BLaER1 (cell line): ENCODE measurements at regions not wholly inside any gene's neighbourhood (a gene's known extent, or its start where the extent isn't known, plus 50 kb on each side); places are given as distances from the start of the nearest gene placed in this dataset.
"Not testable (repeated sequence)": the region's sequence is repeated elsewhere in the genome, so short reads cannot be mapped to it uniquely, and the experiment has no call there.

ENCODE experiments used
- H3K27ac ChIP-seq: shearing (Covaris generic); formaldehyde crosslinking; 2 replicates; pipeline ENCODE4 v1.8.1; 2022
- H3K27me3 ChIP-seq: shearing (Covaris generic); formaldehyde crosslinking; 2 replicates; pipeline ENCODE4 v1.8.1; 2022
- H3K36me3 ChIP-seq: shearing (Covaris generic); formaldehyde crosslinking; 2 replicates; pipeline ENCODE4 v1.8.1; 2022
- H3K4me1 ChIP-seq: shearing (Covaris generic); formaldehyde crosslinking; 2 replicates; pipeline ENCODE4 v1.8.1; 2022
- H3K4me2 ChIP-seq: shearing (Covaris generic); formaldehyde crosslinking; 2 replicates; pipeline ENCODE4 v1.8.1; 2022
- H3K4me3 ChIP-seq: shearing (Covaris generic); formaldehyde crosslinking; 2 replicates; pipeline ENCODE4 v1.8.1; 2022
- H3K9ac ChIP-seq: shearing (Covaris generic); formaldehyde crosslinking; 2 replicates; pipeline ENCODE4 v1.8.1; 2022
- H3K9me3 ChIP-seq: shearing (Covaris generic); formaldehyde crosslinking; 2 replicates; pipeline ENCODE4 v1.8.1; 2022
- H4K20me1 ChIP-seq: shearing (Covaris generic); formaldehyde crosslinking; 2 replicates; pipeline ENCODE4 v1.8.1; 2022
- Cebpa-rat ChIP-seq: shearing (Covaris generic); IDR thresholded peaks from 2 replicates; pipeline ENCODE4 v1.8.1; 2022

GRCh38 chr4:49211396-49212194, 225.5 kb downstream of the CWH43 start:
- H3K36me3 ChIP-seq, H3K4me3 ChIP-seq, H3K27me3 ChIP-seq, H3K9ac ChIP-seq, H4K20me1 ChIP-seq, H3K27ac ChIP-seq, H3K9me3 ChIP-seq, H3K4me1 ChIP-seq, H3K4me2 ChIP-seq: not testable (repeated sequence)

GRCh38 chr4:49213250-49213649, 227.2 kb downstream of the CWH43 start:
- H3K36me3 ChIP-seq, H3K4me2 ChIP-seq, H3K27me3 ChIP-seq, H3K4me1 ChIP-seq, H4K20me1 ChIP-seq, H3K9me3 ChIP-seq, H3K4me3 ChIP-seq, H3K27ac ChIP-seq, H3K9ac ChIP-seq: not testable (repeated sequence)

- not testable (repeated sequence) for H3K9me3 ChIP-seq, H3K4me3 ChIP-seq, H3K9ac ChIP-seq, H3K27ac ChIP-seq, H3K4me1 ChIP-seq, H4K20me1 ChIP-seq, H3K36me3 ChIP-seq, H3K4me2 ChIP-seq, H3K27me3 ChIP-seq
These were observed 227.7 kb downstream of the CWH43 start for GRCh38 chr4:49213750-49214149.

- not testable (repeated sequence) for H3K9me3 ChIP-seq, H3K4me1 ChIP-seq, H3K9ac ChIP-seq, H3K36me3 ChIP-seq, H3K27ac ChIP-seq, H3K4me3 ChIP-seq, H3K4me2 ChIP-seq, H3K27me3 ChIP-seq, H4K20me1 ChIP-seq
These were observed 228.5 kb downstream of the CWH43 start for GRCh38 chr4:49214453-49215081.

DNA sequence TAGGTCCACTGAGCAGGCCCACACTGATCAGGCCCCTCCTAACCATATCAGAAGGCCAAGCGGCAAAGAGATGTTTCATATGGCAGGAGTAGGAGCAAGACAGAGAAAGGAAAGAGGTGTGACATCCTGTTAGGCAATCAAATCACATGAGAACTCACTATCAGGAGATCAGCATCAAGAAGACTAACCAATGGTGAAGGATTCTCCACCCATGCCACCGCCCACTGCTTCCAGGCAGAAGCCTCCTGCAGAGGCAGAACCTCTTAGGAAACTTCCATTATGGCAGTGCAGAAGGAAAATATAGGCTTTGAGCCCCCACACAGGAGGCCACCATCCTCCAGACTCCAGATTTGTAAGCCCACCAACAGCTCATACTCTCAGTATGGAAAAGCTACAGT, 229.0 kb downstream of the CWH43 start:
- H3K27me3 ChIP-seq, H3K4me3 ChIP-seq, H3K4me1 ChIP-seq, H3K27ac ChIP-seq, H3K4me2 ChIP-seq, H3K9me3 ChIP-seq, H3K9ac ChIP-seq, H3K36me3 ChIP-seq, H4K20me1 ChIP-seq: not testable (repeated sequence)

- H3K4me2 ChIP-seq, H3K4me1 ChIP-seq, H3K27me3 ChIP-seq, H4K20me1 ChIP-seq, H3K36me3 ChIP-seq, H3K27ac ChIP-seq, H3K9ac ChIP-seq, H3K4me3 ChIP-seq, H3K9me3 ChIP-seq: not testable (repeated sequence)
These were observed 230.5 kb downstream of the CWH43 start for GRCh38 chr4:49216606-49217005.

DNA sequence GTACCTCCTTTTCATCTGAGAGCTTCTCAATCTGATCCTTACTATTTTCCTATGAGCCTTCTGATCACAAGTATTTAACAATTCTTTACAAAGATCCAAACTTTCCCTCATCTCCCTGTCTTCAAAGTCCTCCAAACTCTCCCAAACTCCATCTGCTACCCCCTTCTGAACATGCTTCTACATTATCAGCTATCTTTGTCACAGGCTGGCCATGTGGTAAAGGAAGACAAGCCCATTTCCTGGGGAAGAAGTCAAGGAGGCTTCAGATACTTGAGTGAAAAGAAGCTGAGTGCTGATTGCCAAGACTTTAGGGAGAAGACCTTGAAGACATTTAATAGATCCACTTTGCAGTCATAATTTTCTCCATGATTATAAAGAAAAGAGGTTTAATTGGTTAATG, 231.4 kb downstream of the CWH43 start:
- H3K4me2 ChIP-seq: no peak overlapping the region
- H3K4me1 ChIP-seq: no peaks in the 10 kb centered on the region
- no peak overlapping the region for H3K4me3 ChIP-seq
- no peak overlapping the region for H3K27ac ChIP-seq
- H3K9ac ChIP-seq: no peak overlapping the region
- H3K27me3 ChIP-seq: no peaks in the 10 kb centered on the region
- no peaks in the 10 kb centered on the region for H4K20me1 ChIP-seq
- TF ChIP-seq Cebpa-rat: no peak
- H3K9me3 ChIP-seq: peaks cover 5% of the 10 kb centered on the region; the same call in 1 of the 2 replicates
- H3K36me3 ChIP-seq: no peaks in the 10 kb centered on the region

DNA sequence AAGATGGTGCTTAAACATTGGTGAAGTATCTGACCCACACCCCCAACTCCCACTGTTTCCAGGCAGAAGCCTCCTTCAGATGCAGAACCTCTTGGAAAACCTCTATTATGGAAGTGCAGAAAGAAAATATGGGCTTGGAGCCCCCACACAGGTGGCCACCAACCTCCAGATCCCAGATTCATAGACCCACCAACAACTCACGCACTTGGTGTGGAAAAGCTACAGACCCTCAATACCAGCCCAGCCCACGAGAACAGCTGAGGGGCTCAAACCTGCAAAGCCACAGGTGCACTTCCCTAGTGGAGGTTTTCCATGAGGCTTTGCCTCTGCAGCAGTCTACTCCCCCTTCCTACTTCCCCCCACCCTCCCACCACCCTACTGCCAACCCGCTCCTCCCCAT, 232.0 kb downstream of the CWH43 start:
- H3K9me3 ChIP-seq, H3K27me3 ChIP-seq, H3K9ac ChIP-seq, H3K4me2 ChIP-seq, H3K36me3 ChIP-seq, H3K4me1 ChIP-seq, H3K4me3 ChIP-seq, H3K27ac ChIP-seq, H4K20me1 ChIP-seq: not testable (repeated sequence)

GRCh38 chr4:49218931-49219330, 232.9 kb downstream of the CWH43 start:
- not testable (repeated sequence) for H3K4me2 ChIP-seq, H4K20me1 ChIP-seq, H3K9me3 ChIP-seq

DNA sequence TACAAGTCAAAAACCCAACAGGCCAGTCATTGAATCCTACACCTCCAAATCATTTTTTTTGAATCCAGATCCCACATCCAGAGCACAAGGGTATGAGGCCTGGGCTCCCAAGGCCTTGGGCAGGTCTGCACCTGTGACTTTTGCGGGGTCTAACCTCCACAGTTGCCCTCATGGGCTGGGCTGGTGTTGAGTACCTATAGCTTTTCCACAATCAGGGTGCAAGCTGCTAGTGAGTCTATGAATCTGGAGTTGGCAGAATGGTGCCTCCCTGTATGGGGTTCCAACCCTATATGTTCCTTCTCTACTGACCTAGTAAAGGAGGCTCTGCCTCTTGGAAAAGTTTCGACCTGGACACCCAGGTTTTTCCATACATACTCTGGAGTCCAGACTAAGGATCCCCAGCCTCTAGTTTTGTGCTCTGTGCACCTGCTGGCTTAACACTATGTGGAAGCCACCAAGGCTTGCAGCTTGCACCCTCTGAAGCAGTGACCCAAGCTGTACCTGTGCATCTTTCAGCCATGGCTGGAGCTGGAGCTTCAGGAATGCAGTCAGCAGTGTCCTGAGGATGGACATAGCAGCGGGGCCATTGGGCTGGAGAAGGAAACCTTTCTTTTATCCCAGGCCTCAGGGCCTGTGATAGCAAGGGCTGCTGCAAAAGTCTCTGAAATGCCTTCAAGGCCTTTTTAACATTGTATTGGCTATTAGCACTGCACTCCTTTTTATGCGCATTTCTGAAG, 233.6 kb downstream of the CWH43 start:
- H3K27me3 ChIP-seq, H3K36me3 ChIP-seq, H3K9me3 ChIP-seq: not testable (repeated sequence)

More at GRCh38 chr4:49218931-49219330, 232.9 kb downstream of the CWH43 start:
- H3K4me1 ChIP-seq, H3K36me3 ChIP-seq, H3K27ac ChIP-seq, H3K27me3 ChIP-seq, H3K4me3 ChIP-seq, H3K9ac ChIP-seq: not testable (repeated sequence)

DNA sequence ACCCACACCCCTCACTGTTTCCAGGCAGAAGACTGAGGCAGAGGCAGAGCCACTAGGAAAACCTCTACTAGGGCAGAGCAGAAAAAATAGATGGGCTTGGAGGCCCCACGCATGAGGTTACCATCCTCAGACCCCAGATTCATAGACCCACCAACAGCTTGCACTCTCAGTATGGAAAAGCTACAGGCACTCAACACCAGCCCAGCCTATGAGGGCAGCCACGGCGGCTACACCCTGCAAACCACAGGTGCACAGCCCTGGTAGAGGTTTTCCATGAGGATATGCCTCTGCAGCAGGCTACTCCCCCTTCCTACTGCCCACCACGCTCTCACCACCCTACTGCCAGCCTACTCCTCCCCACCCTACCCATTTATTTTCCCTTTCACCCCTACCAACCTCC, 235.1 kb downstream of the CWH43 start:
- Histone ChIP-seq H3K9me3 (no peaks in the 10 kb centered on the region), H3K4me2 (no peak overlapping the region), H3K27me3 (no peaks in the 10 kb centered on the region), H3K9ac (no peak overlapping the region), H3K36me3 (no peaks in the 10 kb centered on the region), H3K4me3 (no peak overlapping the region), H3K4me1 (no peaks in the 10 kb centered on the region), H3K27ac (no peak overlapping the region), H4K20me1 (no peaks in the 10 kb centered on the region)
- no peak for TF ChIP-seq Cebpa-rat

More for the DNA sequence above, 233.6 kb downstream of the CWH43 start:
- H3K27ac ChIP-seq, H3K4me2 ChIP-seq, H4K20me1 ChIP-seq, H3K9ac ChIP-seq, H3K4me3 ChIP-seq, H3K4me1 ChIP-seq: not testable (repeated sequence)

DNA sequence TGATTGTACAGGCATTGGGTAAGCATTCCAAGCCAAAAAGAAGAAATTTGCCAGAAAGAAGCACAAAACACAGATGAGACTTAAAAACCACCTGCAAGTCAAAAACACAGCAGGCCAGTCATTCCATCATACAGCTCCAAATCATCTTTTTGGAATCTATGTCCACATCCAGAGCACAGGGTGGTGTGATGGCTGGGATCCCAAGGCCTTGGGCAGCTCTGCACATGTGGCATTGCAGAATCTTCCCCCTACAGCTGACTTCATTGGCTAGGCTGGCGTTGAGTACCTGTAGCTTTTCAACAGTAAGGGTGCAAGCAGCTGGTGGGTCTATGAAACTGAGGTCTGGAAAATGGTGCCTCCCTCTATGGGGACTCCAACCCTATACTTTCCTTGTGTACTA, 236.7 kb downstream of the CWH43 start:
- H3K9ac ChIP-seq, H3K27ac ChIP-seq, H3K36me3 ChIP-seq, H3K27me3 ChIP-seq, H3K4me2 ChIP-seq, H3K4me1 ChIP-seq, H4K20me1 ChIP-seq, H3K4me3 ChIP-seq, H3K9me3 ChIP-seq: not testable (repeated sequence)

GRCh38 chr4:49226216-49226866, 240.3 kb downstream of the CWH43 start:
- not testable (repeated sequence) for H3K27ac ChIP-seq, H3K9me3 ChIP-seq

GRCh38 chr4:49227941-49228340, 241.9 kb downstream of the CWH43 start:
- H3K4me1 ChIP-seq, H3K27ac ChIP-seq: not testable (repeated sequence)

More at GRCh38 chr4:49226216-49226866, 240.3 kb downstream of the CWH43 start:
- H3K4me2 ChIP-seq, H3K27me3 ChIP-seq, H4K20me1 ChIP-seq, H3K9ac ChIP-seq, H3K4me3 ChIP-seq, H3K36me3 ChIP-seq, H3K4me1 ChIP-seq: not testable (repeated sequence)

More at GRCh38 chr4:49227941-49228340, 241.9 kb downstream of the CWH43 start:
- H3K36me3 ChIP-seq, H3K4me2 ChIP-seq, H4K20me1 ChIP-seq, H3K9me3 ChIP-seq, H3K27me3 ChIP-seq, H3K4me3 ChIP-seq, H3K9ac ChIP-seq: not testable (repeated sequence)
